Body of pancreas (tissue), 4 donors: ENCODE measurements at regions not wholly inside any gene's neighbourhood (a gene's known extent, or its start where the extent isn't known, plus 50 kb on each side); places are given as distances from the start of the nearest gene placed in this dataset.

Experiments used
- ATAC-seq: fragments of 150-250 bp; one replicate; pipeline ENCODE4 v1.9.1; 2016
- DNase-seq, 4 donors: peaks; one replicate each; pipeline ENCODE4 v3.0.0-alpha.2; 2019
- H3K27ac ChIP-seq, 4 donors: fragments of 200-600 bp; sonication (generic); 1 replicate in 3 of 4; 2 replicates in 1 of 4; pipeline versions ENCODE4 v1.5.1 to v1.6.1; 2016 to 2019; ENCODE audit warnings: mild to moderate bottlenecking in 1 of 4, mixed read lengths in 1 of 4, moderate library complexity in 1 of 4
- H3K27me3 ChIP-seq, 2 donors: fragments of 200-600 bp; sonication (generic); one replicate each; pipeline ENCODE4 v1.6.0; 2016; ENCODE audit warnings: mild to moderate bottlenecking in 1 of 2
- H3K36me3 ChIP-seq, 2 donors: fragments of 200-600 bp; sonication (generic); replicated peaks in 1 of 2; 2 replicates each; pipeline ENCODE4 v1.5.1; 2016; ENCODE audit warnings: low read depth in 2 of 2; ENCODE audit not compliant: insufficient read depth in 1 of 2
- H3K4me1 ChIP-seq: fragments of 200-600 bp; sonication (generic); one replicate; pipeline ENCODE4 v1.6.0; 2016
- H3K4me3 ChIP-seq, 2 donors: fragments of 200-600 bp; sonication (generic); 1 replicate in 1 of 2; 2 replicates in 1 of 2; pipeline ENCODE4 v1.5.1; 2016 to 2019
- H3K9me3 ChIP-seq, 3 donors: fragments of 200-600 bp; sonication (generic); 1 replicate in 2 of 3; 2 replicates in 1 of 3; pipeline ENCODE4 v1.5.1; 2016
- POLR2A ChIP-seq, 3 donors: fragments of 450-650 bp; IDR thresholded peaks; one replicate each; pipeline ENCODE4 v1.6.1; 2016; ENCODE audit warnings: antibody characterized with exemption in 3 of 3, mild to moderate bottlenecking in 2 of 3
- WGBS, 2 donors: methylation state at CpG; one replicate each; pipeline ENCODE4 v1.1.5; 2017; 5-methylcytosine and 5-hydroxymethylcytosine counted together
- intact Hi-C: fragments of 100-400 bp; cut with DNase I; formaldehyde crosslinking; loops from one replicate; pipeline ENCODE4 v1.15.1; 2023
- TF ChIP-seq, protein P1 (sequence below), 7 experiments: fragments of 450-650 bp in 4 of 7; fragments of 200-600 bp in 3 of 7; sonication (generic) in 3 of 7; IDR thresholded peaks; one replicate each; pipeline ENCODE4 v1.5.1; 2016 to 2019; ENCODE audit warnings: antibody characterized with exemption in 7 of 7

GRCh38 chr5:120792477-120792876 lies 328.4 kb downstream of the PRR16 start:
- ATAC-seq = no peak
- intact Hi-C loops = no loop called here
- no peak overlapping the region for H3K27ac ChIP-seq
- no peak overlapping the region for H3K4me3 ChIP-seq
- no peaks in the 10 kb centered on the region for H3K9me3 ChIP-seq
- DNase-seq = no peak
- H3K27me3 ChIP-seq = no peaks in the 10 kb centered on the region
- WGBS, 2 donors = 60 to 68% methylated on average over 2 of the region's 2 CpGs
- no peak for TF ChIP-seq POLR2A (IDR thresholded peaks at IDR 0.05)
- TF ChIP-seq, protein P1, sequence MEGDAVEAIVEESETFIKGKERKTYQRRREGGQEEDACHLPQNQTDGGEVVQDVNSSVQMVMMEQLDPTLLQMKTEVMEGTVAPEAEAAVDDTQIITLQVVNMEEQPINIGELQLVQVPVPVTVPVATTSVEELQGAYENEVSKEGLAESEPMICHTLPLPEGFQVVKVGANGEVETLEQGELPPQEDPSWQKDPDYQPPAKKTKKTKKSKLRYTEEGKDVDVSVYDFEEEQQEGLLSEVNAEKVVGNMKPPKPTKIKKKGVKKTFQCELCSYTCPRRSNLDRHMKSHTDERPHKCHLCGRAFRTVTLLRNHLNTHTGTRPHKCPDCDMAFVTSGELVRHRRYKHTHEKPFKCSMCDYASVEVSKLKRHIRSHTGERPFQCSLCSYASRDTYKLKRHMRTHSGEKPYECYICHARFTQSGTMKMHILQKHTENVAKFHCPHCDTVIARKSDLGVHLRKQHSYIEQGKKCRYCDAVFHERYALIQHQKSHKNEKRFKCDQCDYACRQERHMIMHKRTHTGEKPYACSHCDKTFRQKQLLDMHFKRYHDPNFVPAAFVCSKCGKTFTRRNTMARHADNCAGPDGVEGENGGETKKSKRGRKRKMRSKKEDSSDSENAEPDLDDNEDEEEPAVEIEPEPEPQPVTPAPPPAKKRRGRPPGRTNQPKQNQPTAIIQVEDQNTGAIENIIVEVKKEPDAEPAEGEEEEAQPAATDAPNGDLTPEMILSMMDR (IDR thresholded peaks at IDR 0.05) = no peak
- H3K4me1 ChIP-seq = no peaks in the 10 kb centered on the region
- H3K36me3 ChIP-seq = no peaks in the 10 kb centered on the region

DNA sequence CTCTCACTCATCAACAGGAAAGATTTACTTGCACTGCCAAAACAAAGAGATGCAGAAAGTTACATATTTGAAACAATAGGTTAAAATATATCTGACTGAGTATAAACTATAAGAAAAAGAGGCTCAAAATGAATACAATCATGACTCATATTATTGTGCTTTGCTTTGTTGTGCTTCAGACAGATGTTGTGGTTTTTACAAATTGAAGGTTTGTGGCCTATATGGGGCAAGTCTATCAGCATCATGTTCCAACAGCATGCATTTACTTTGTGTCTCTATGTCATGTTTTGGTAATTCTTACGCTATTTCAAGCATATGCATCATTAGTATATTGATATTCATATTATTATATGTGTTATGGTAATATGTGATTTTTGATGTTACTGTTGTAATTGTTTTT lies 330.0 kb downstream of the PRR16 start:
- intact Hi-C loops = no loop called here
- Histone ChIP-seq H3K27ac (no peak overlapping the region), H3K9me3 (no peaks in the 10 kb centered on the region), H3K4me1 (no peaks in the 10 kb centered on the region), H3K27me3 (no peaks in the 10 kb centered on the region), H3K4me3 (no peak overlapping the region), H3K36me3 (no peaks in the 10 kb centered on the region)
- no peak for ATAC-seq
- no peak for TF ChIP-seq POLR2A (IDR thresholded peaks at IDR 0.05)
- TF ChIP-seq, protein P1 (IDR thresholded peaks at IDR 0.05) = no peak
- no peak for DNase-seq
- WGBS, 2 donors = 71 to 76% methylated on average over 1 of the region's 1 CpG

DNA sequence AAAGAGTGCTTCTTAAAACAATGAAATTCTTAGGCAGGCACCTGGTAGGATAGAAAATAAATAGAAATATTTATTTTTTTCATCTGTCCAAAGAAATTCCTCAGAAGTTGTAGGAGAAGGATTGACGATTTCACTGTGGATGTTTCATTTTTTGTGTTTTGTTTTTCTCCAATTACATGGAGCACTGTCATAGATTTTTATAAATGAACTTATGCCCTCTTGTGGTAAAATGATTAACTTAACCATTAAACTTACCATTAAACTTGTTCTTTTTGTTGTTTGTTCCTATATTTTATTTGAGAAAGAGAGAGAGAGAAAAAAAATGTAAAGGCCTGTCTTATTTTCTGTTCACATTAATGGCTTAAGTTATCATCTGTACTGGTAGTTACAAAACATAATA lies 339.2 kb downstream of the PRR16 start:
- 6 to 7% methylated on average over 1 of the region's 1 CpG for WGBS, 2 donors
- no peaks in the 10 kb centered on the region for H3K36me3 ChIP-seq
- intact Hi-C loops = no loop called here
- no peaks in the 10 kb centered on the region for H3K27me3 ChIP-seq
- H3K27ac ChIP-seq = no peak overlapping the region
- TF ChIP-seq POLR2A (IDR thresholded peaks at IDR 0.05) = no peak
- TF ChIP-seq, protein P1 (IDR thresholded peaks at IDR 0.05) = peak in 4 of 7 experiments; percentile 8 to 23 (median 18)
- ATAC-seq = no peak
- no peak for DNase-seq
- H3K4me3 ChIP-seq = no peak overlapping the region
- H3K4me1 ChIP-seq = no peaks in the 10 kb centered on the region
- H3K9me3 ChIP-seq = no peaks in the 10 kb centered on the region

GRCh38 chr5:120805131-120805530 lies 341.0 kb downstream of the PRR16 start:
- no peak overlapping the region for H3K4me3 ChIP-seq
- TF ChIP-seq, protein P1 (IDR thresholded peaks at IDR 0.05) = no peak
- no peak for TF ChIP-seq POLR2A (IDR thresholded peaks at IDR 0.05)
- no peaks in the 10 kb centered on the region for H3K27me3 ChIP-seq
- ATAC-seq = no peak
- no peak for DNase-seq
- intact Hi-C loops = no loop called here
- no peak overlapping the region for H3K27ac ChIP-seq
- no peaks in the 10 kb centered on the region for H3K9me3 ChIP-seq
- WGBS, 2 donors = 38 to 46% methylated on average over 2 of the region's 2 CpGs
- no peaks in the 10 kb centered on the region for H3K36me3 ChIP-seq
- H3K4me1 ChIP-seq = no peaks in the 10 kb centered on the region

DNA sequence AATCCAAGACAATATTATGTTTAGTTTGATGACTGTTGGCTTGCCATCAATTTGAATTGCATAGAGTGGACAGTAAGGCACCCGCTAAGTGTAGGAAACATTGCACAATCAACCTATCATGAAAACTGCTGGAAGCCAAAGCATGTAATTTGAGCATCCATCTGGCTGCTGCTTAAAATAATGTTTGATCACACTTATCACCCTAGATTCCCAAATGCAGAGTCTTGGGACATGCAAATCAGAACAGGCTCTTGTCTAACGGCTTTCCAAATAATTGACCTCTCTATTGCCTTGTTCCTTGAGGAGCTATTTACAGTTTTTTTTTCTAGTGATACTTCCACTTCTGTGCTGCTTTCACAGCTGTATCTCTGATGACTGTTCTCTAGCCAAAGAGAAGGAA lies 342.1 kb downstream of the PRR16 start:
- no peak for ATAC-seq
- Histone ChIP-seq H3K27ac (no peak overlapping the region), H3K9me3 (no peaks in the 10 kb centered on the region), H3K36me3 (no peaks in the 10 kb centered on the region), H3K4me1 (no peaks in the 10 kb centered on the region), H3K4me3 (no peak overlapping the region), H3K27me3 (no peaks in the 10 kb centered on the region)
- DNase-seq = no peak
- intact Hi-C loops = no loop called here
- WGBS, 2 donors = 56 to 62% methylated on average over 2 of the region's 2 CpGs
- TF ChIP-seq, protein P1 (IDR thresholded peaks at IDR 0.05) = no peak
- no peak for TF ChIP-seq POLR2A (IDR thresholded peaks at IDR 0.05)
